ENCODE measurements at regions not wholly inside any gene's neighbourhood (a gene's known extent, or its start where the extent isn't known, plus 50 kb on each side); places are given as distances from the start of the nearest gene placed in this dataset.

DNA sequence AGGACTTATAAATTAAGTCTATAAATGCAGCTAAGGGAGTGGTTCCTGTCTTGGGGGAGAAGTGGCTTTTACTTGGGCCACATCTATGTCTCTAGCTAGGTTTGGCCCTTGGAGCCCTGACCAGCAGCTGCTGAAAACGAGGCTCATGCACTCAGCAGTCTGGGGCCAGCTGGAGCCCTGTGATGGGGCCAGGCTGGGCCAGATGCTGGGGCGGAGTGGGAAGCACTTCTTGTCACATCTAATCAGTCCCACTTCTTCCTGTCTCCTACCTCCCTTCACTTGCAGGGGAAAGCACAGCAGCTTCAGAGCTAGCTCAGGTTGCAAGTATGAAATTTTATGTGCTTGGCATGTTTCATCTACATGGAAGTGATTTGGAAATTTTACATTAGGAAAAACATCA is 209.9 kb upstream of the ROPN1 start:
- TF ChIP-seq, protein P1, sequence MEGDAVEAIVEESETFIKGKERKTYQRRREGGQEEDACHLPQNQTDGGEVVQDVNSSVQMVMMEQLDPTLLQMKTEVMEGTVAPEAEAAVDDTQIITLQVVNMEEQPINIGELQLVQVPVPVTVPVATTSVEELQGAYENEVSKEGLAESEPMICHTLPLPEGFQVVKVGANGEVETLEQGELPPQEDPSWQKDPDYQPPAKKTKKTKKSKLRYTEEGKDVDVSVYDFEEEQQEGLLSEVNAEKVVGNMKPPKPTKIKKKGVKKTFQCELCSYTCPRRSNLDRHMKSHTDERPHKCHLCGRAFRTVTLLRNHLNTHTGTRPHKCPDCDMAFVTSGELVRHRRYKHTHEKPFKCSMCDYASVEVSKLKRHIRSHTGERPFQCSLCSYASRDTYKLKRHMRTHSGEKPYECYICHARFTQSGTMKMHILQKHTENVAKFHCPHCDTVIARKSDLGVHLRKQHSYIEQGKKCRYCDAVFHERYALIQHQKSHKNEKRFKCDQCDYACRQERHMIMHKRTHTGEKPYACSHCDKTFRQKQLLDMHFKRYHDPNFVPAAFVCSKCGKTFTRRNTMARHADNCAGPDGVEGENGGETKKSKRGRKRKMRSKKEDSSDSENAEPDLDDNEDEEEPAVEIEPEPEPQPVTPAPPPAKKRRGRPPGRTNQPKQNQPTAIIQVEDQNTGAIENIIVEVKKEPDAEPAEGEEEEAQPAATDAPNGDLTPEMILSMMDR (IDR thresholded peaks at IDR 0.05), result no peak
- TF ChIP-seq, protein P2, sequence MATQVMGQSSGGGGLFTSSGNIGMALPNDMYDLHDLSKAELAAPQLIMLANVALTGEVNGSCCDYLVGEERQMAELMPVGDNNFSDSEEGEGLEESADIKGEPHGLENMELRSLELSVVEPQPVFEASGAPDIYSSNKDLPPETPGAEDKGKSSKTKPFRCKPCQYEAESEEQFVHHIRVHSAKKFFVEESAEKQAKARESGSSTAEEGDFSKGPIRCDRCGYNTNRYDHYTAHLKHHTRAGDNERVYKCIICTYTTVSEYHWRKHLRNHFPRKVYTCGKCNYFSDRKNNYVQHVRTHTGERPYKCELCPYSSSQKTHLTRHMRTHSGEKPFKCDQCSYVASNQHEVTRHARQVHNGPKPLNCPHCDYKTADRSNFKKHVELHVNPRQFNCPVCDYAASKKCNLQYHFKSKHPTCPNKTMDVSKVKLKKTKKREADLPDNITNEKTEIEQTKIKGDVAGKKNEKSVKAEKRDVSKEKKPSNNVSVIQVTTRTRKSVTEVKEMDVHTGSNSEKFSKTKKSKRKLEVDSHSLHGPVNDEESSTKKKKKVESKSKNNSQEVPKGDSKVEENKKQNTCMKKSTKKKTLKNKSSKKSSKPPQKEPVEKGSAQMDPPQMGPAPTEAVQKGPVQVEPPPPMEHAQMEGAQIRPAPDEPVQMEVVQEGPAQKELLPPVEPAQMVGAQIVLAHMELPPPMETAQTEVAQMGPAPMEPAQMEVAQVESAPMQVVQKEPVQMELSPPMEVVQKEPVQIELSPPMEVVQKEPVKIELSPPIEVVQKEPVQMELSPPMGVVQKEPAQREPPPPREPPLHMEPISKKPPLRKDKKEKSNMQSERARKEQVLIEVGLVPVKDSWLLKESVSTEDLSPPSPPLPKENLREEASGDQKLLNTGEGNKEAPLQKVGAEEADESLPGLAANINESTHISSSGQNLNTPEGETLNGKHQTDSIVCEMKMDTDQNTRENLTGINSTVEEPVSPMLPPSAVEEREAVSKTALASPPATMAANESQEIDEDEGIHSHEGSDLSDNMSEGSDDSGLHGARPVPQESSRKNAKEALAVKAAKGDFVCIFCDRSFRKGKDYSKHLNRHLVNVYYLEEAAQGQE (IDR thresholded peaks at IDR 0.05; ENCODE audit: insufficient read depth in 1 of 2, low read depth in 2 of 2, low read length in 1 of 2), result no peak
- no peak for TF ChIP-seq SIN3A (IDR thresholded peaks at IDR 0.05; ENCODE audit: borderline replicate concordance, insufficient read depth, low read depth, low read length)
